Osteoblast (primary cell): ENCODE measurements at regions not wholly inside any gene's neighbourhood (a gene's known extent, or its start where the extent isn't known, plus 50 kb on each side); places are given as distances from the start of the nearest gene placed in this dataset.

Experiments used
- DNase-seq: peaks from one replicate; pipeline ENCODE4 v3.0.0; 2011; ENCODE audit warnings: low spot score, mixed read lengths; ENCODE audit not compliant: insufficient read length; ENCODE audit errors: missing footprints
- H2AFZ ChIP-seq: 2 replicates; pipeline ENCODE4 v1.6.0; 2011; ENCODE audit warnings: mild to moderate bottlenecking, low read length
- H3K27ac ChIP-seq: 2 replicates; pipeline ENCODE4 v1.5.1; 2011; ENCODE audit warnings: mild to moderate bottlenecking, low read depth, low read length, moderate library complexity
- H3K27me3 ChIP-seq: 2 replicates; pipeline ENCODE4 v1.6.0; 2012; ENCODE audit warnings: mild to moderate bottlenecking, control low read depth, inconsistent platforms, low read length, moderate library complexity; ENCODE audit not compliant: insufficient read depth
- H3K36me3 ChIP-seq: 2 replicates; pipeline ENCODE4 v1.5.1; 2011; ENCODE audit warnings: mild to moderate bottlenecking, low read length, control low read depth, moderate library complexity; ENCODE audit not compliant: insufficient read depth
- H3K4me1 ChIP-seq: 2 replicates; pipeline ENCODE4 v1.5.1; 2011; ENCODE audit warnings: mild to moderate bottlenecking, low read length, control low read depth, moderate library complexity; ENCODE audit not compliant: insufficient read depth
- H3K4me2 ChIP-seq: 2 replicates; pipeline ENCODE4 v1.6.0; 2011; ENCODE audit warnings: mild to moderate bottlenecking, low read length; ENCODE audit not compliant: insufficient read depth
- H3K4me3 ChIP-seq: fragments of 200-600 bp; sonication (generic); 3 replicates; pipeline ENCODE4 v1.5.1; 2012; ENCODE audit warnings: mild to moderate bottlenecking, low read length, inconsistent platforms; ENCODE audit not compliant: insufficient read depth
- H3K79me2 ChIP-seq: 2 replicates; pipeline ENCODE4 v1.6.0; 2012; ENCODE audit warnings: mild to moderate bottlenecking, low read length, control low read depth, inconsistent platforms; ENCODE audit not compliant: insufficient read depth
- H3K9me3 ChIP-seq: 2 replicates; pipeline ENCODE4 v1.5.1; 2011; ENCODE audit warnings: low read depth, low read length, control low read depth
- H4K20me1 ChIP-seq: 2 replicates; pipeline ENCODE4 v1.6.0; 2012; ENCODE audit warnings: mild to moderate bottlenecking, low read length, control low read depth; ENCODE audit not compliant: insufficient read depth
- CTCF ChIP-seq: IDR thresholded peaks from 2 replicates; pipeline ENCODE4 v1.5.1; 2011; ENCODE audit warnings: mild to moderate bottlenecking, low read depth, low read length, moderate library complexity; ENCODE audit errors: extremely low read depth

- Histone ChIP-seq H3K4me1 (peaks cover 1% of the 10 kb centered on the region), H3K27me3 (peaks cover 23% of the 10 kb centered on the region), H3K79me2 (no peaks in the 10 kb centered on the region), H3K4me3 (no peak overlapping the region), H2AFZ (no peak overlapping the region), H3K4me2 (no peak overlapping the region), H4K20me1 (peaks cover 3% of the 10 kb centered on the region), H3K36me3 (no peaks in the 10 kb centered on the region), H3K9me3 (no peaks in the 10 kb centered on the region), H3K27ac (no peak overlapping the region)
- DNase-seq, result no peak
- TF ChIP-seq CTCF, result no peak
Observed at GRCh38 chrX:39564751-39565150, 533.0 kb downstream of the BCOR start.

GRCh38 chrX:39574178-39574577 is 523.6 kb downstream of the BCOR start:
- Histone ChIP-seq H2AFZ (no peak overlapping the region), H3K79me2 (no peaks in the 10 kb centered on the region), H3K4me3 (no peak overlapping the region), H3K4me1 (no peaks in the 10 kb centered on the region), H3K36me3 (no peaks in the 10 kb centered on the region), H3K27ac (no peak overlapping the region), H4K20me1 (no peaks in the 10 kb centered on the region), H3K4me2 (no peak overlapping the region), H3K9me3 (no peaks in the 10 kb centered on the region), H3K27me3 (peaks cover 51% of the 10 kb centered on the region)
- DNase-seq, result no peak
- TF ChIP-seq CTCF, result no peak

GRCh38 chrX:39576041-39576872 is 521.5 kb downstream of the BCOR start:
- no peak overlapping the region for H3K4me2 ChIP-seq

More at GRCh38 chrX:39576041-39576872, 521.5 kb downstream of the BCOR start:
- Histone ChIP-seq H3K4me3 (no peak overlapping the region), H3K79me2 (no peaks in the 10 kb centered on the region), H3K9me3 (no peaks in the 10 kb centered on the region), H2AFZ (no peak overlapping the region), H3K27me3 (peaks cover 47% of the 10 kb centered on the region), H4K20me1 (no peaks in the 10 kb centered on the region), H3K27ac (no peak overlapping the region), H3K4me1 (no peaks in the 10 kb centered on the region), H3K36me3 (no peaks in the 10 kb centered on the region)
- no peak for DNase-seq
- TF ChIP-seq CTCF, result no peak
